GM19025 (cell line): ENCODE measurements at regions not wholly inside any gene's neighbourhood (a gene's known extent, or its start where the extent isn't known, plus 50 kb on each side); places are given as distances from the start of the nearest gene placed in this dataset.

Source experiments
- ATAC-seq: cut with Tn5 transposase; IDR thresholded peaks from one replicate; pipeline ENCODE4 v1.9.1; 2021; ENCODE audit warnings: mild to moderate bottlenecking, low read depth, moderate library complexity; ENCODE audit not compliant: unreplicated experiment

DNA sequence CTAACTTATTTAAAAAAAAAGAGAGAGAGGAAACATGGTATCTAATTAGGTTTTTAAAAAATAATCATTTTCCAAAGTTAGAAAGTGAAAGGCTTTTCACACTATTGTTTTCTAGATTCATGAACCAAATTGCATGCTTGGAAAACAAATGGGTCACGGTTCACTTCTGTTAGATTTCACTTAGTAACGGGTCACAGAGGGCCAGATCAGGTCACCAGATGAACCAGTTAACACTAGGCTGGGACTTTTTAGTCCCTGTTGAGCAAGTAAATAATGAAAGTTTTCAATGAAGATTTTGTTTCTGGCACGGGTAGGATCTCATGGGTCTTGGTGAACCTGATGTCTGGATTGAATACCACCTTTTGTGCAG lies 207.2 kb upstream of the RFX3 start:
- ATAC-seq: no peak

DNA sequence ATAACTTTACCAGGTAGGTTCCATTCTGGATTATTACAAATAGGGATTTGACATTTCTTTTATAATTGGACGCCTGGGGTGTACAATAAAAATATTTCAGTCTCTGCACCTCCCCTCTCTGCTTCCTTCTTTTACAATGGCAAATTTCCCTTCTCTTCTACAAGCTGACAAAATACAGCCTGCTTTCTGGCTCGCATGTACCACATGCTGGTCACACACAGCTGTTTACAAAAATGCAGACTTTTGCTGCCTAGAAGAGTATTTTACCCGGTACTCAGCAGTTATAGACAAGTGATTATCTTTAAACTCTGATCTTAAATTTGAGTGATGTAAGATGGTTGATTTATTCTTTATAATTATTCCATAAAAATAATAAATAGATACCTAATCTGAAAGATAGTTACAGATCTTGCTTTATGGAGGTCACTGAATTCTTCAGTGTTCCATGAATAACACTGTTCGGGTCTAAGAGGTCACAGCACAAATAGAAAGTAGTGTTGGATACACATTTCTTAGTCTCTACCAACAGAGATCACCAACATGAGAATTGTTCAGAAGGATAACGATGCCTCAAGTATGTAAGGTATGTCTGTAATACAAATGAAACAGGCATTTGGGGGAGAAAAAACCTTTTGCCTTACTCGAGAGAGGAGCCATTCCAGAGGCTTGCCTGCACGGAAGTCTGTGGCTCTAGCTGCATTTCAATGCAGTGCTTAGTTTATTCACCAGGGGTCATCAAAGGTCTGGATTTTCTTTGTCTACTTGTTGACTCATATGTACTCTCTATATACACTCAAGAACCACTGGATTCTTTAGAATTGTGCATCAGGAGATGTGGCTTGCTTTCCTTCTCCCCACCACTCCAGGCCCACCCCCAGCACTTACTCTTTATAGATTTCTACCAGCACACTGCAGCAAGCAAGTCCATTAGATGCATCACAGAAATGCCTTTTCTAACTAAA lies 206.6 kb upstream of the RFX3 start:
- ATAC-seq: peak; percentile 94

DNA sequence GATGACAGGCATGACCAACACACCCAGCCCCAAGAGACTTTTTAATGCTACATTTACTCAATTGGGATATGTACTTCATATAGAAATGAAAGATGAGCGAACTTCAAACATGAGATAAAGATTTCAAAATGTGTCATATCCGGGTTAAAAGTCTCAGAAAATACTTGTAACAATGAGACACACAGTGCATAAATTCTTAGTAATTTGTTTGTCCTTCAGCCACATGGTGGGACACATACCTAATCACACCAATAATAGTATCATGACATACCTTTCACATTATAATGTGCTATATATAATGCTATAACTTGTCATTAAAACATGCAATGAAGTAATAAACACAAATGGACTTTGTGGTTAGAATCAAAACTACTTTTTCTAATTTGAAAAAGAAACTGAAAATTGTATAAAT lies 204.7 kb upstream of the RFX3 start:
- ATAC-seq: no peak

DNA sequence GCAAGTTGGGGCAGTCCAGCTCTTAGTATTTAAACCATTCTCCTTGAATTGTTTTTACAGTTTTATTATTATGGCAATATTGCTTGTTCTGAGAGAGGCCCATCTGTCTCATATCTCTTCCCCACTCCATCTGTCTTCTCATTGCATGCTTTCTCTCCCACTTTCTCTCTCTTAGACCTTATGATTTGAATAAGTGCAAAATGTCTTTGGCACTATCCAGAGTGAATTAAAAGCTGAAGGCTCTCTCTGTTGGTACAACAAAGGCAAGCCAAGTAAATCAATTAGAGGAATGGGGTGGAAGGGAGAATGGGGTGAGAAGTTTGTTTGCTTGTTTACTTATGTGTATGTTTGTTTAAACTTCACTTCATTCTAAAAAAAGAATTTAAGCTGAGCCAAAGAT lies 195.3 kb upstream of the RFX3 start:
- no peak for ATAC-seq

DNA sequence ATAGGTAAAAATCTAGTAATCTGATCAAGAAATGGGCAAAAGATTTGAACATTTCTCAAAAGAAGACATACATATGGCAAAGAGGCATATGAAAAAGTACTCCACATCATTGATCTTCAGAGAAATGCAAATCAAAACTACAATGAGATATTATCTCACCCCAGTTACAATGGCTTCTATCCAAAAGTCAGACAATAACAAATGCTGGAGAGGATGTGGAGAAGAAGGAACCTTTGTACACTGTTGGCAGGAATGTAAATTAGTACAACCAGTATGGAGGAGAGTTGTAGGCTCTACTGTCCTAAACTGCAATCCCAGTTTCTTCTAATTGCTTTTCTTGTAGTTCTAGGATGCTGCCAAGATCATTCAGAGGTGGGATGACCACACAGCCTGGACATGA lies 193.5 kb upstream of the RFX3 start:
- no peak for ATAC-seq

DNA sequence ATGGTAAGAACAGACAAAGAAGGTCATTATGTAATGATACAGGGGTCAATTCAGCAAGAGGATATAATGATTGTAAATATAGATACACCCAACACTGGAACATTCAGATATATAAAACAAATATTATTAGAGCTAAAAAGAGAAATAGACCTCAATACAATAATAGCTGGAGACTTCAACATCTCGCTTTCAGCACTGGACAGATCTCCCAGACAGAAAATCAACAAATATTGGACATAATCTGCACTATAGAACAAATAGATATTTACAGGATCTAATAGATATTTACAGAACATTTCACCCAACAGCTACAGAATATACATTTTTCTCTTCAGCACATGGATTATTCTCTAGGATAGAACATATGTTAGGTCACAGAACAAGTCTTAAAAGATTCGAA lies 190.6 kb upstream of the RFX3 start:
- no peak for ATAC-seq

DNA sequence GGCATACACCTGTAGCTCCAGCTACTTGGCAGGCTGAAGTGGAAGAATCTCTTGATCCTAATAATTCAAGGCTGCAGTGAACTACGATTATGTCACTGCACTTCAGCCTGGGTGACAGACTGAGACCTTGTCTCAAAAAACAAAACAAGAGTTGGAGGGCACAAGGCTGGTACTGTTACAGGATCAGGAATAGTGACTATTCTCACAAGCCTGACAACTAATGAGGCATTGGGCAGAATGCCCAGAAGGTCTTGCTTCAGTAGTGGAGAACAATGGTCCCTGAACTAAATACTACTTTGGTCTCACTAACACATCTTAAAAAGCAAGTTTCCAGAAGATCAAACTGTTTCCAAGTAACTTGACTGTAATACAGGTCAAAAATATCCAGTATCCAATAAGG lies 182.9 kb upstream of the RFX3 start:
- no peak for ATAC-seq

DNA sequence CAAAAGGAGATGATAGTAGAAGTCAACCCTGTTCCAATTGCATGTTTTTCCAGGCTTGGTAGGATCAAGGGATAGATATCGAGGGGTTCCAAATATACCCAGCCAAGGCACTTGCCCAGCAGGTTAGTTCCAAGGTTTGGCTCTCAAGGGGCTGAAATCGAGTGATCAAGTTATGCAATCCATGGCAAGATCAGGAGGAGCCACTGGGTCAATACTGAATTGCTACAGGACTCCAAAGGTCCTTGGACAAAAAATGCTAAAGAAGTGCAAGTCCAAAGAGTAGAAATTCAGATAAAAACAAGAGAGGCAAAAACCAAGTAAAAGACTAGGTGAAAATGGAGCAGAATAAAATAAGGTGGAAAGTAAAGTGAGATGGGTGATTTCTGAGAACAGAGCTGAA lies 179.1 kb upstream of the RFX3 start:
- ATAC-seq: no peak

DNA sequence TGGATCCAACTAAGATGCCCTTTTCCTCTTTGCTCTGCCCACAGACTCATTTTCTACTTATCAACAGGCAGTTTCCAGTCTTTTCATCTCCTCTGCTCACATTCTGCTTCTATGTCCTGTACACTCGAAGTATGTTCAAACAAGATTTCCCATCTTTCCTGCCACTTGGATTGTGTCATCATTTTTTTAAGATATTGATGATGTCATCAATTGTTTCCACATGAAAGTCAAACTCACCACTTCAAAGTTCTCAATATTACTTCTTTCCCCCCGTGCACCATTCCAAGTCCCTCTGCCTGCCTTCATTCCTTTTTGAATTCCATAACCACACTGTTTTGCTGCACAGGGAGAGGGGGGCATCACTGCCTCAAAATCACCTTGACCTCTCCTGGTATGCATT lies 175.0 kb upstream of the RFX3 start:
- no peak for ATAC-seq

DNA sequence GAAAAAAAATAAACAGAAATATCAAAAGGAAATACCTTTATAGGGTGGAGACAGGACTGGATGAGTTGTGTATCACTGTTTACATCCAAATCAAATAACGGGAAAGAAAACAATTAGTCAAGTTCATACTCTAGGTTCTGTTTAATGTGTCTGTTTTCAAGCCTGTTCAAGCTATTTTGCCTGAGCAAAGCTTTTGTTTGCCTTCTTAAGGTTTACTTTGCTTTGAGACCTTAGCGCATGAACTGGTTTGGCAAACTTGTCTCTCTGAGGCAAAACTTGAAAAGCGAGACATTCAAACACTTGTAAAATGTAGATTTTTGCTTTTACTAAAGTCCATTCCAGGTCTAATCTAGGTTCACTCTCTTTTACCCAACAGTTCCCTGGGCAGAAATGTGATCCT lies 174.1 kb upstream of the RFX3 start:
- no peak for ATAC-seq

DNA sequence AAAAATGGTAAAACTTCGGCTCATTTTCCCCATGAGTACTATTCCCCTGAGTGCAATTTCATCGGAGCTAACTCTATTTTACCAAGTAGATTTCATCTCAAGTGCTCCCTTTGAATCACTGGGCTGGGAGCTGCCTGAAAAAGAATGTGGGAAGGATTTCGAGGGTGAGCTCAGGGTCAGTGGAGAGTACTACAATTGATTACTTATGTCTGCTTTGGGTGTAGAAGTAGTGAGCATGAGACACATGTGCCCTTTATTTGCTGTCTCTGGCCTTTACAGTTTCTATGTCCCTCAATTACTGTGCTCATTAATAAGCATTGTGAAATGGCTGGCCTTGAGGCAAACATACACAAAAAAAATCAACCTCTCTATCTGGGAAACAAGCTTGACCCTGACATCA lies 172.7 kb upstream of the RFX3 start:
- no peak for ATAC-seq

DNA sequence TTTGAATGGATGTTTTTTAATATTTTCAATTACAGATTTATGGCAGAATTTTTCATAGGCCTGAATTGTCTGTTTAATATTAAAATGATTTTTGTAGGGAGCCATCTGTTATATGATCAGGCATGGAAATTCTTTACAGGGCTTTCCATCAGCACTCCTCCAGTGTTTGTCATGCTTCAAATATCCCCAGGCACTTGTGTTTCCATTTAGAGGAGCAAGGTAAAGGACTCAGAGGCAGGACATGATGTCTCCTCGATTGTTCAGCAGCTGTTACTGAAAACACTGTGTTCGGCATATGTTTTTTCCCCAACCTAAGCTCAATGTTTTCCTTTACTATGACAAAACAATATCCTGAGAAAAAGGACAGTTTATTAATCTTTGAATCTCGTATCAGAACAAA lies 172.3 kb upstream of the RFX3 start:
- no peak for ATAC-seq

DNA sequence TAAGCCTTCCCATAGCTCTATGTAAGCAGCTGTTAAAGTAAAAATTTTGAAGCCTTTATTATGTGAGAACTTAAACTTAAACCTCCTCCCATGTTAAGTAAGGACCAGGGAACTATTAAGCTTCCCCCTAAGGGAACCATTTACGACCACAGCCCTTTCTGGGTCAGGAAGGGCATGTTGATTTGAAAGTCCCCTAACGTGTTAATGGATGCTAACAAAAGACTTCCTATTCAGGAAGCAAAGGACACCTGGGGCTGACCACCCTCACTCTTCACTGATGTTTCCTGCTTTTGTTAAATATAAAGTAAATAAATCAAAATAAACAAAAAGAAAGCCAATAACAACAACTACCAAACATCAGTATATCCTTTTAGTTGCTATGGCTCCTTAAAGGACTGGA lies 170.6 kb upstream of the RFX3 start:
- ATAC-seq: no peak

DNA sequence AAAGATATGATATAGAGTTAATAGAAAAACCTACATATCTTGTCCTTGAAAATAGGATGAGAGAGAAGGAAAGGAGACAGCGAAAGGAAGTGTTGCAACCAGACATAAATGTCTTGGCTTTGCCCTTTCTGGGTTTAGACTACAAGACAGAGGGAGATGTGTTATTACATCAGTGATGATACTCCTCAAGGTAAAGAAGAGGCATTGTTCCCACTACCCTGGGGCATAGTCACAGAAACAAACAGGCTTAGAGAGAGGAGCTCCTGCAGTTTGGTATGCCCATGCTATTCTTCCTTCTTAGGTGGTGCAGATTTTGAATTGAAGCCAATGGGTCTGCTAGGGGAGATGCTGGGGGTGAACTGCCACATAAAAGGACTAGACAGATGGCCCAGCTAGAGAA lies 166.8 kb upstream of the RFX3 start:
- no peak for ATAC-seq

DNA sequence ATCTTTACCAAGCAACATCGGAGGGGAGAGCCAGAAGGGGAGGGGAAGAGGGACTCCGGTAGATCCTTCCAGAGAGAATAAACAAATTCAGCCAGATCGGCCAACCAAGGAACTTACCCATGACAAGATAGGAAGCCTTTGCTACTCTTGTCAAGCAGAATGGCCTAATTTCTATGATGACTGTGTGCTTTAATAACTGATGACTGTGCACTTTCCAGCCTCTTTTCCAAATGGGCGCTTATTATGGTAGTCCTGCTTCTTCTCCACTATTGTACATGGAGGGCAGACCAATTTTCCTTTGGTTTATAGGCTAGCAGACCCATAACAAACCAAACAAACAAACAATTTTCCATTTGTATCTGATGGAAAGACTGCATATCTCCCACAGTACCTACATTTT lies 163.8 kb upstream of the RFX3 start:
- ATAC-seq: no peak

DNA sequence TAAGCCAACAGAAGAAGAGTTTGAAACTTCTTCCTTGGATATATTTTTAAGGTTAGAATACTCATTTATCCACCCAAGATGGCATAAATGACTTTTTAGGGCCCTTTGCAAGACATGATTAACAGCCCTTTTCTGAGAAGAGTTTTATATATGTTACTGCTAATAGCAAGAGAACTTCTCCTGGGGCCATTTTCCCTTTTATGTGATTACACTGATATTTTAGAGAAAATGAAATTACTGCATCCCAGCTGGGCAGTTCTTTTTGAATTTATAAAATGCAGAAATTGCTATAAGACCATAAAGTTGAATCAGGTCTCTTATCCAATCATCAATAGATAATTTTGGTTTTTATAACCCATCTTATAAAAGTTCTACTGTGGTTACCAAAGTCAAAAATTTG lies 161.3 kb upstream of the RFX3 start:
- no peak for ATAC-seq

DNA sequence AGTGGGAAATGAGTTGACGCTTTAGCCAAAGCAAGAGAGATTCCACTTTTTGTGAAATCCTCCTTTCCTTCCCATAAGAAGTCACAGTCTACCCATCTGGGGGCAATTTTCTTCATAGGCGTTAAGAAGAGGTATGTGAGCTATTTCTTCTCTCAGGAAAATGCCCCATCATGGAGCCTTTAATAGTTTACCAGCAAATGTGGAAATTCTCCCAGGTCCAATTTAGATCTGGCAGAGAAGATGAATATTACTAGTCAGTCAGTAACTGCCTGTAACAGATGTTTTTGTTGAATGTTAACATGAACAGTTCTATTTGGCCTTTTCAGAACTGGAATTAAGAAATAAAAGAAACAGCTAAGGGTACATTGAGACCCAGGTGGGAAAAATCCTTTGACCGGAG lies 156.4 kb upstream of the RFX3 start:
- ATAC-seq: no peak

DNA sequence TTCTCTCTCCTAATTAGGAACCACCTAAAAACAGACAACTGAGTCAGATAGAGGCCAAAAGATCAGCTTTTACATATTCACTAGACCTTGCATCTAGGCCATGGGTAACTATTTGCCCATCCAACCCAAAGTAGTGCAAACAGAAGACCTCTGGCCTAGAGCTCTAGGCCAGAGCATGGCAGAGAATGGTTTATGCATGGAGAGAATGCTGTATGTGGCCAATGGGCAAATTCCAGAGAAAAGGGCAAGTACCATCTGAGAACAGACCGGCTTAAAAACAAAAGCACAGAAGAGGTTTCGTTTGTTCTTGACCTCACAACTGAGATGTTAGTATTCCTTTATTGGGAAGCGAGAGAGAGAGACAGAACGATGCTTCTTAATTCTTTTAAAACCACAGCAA lies 151.7 kb upstream of the RFX3 start:
- ATAC-seq: no peak

DNA sequence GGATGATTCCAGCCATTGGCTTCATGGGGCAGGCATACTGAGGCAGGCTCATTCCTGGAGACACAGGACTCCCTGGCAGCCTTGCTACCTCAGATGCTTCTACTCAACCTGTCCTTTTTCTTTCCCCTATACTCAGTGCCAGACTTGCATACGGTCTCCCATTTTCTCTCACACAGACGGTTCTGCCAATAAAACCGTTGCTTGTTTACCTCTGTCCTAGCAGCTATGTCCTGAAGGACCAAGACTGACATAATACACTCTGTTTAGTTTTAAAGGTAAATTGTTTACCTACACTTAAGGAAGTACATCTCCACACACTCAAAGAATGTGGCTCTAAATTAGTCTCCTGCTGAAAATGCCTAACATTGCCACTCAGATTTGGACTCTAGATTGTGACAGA lies 151.0 kb upstream of the RFX3 start:
- ATAC-seq: no peak

DNA sequence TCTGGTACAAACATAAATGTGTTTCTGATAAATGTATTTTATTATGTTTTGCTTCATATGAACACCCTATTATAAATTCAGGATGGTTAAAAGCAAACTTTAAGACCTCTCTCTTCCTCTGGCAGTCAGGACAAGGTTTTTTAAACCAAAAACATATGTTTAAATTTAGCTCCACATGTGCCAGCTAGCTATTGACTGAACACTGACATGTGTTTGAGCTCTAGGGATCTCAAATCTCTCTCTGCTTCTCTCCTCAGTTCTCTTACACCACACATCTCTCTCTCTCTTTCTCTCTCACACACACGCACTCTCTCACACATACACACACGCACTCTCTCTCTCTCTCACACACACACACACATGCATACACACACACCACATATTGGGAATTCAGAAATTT lies 150.1 kb upstream of the RFX3 start:
- ATAC-seq: no peak

DNA sequence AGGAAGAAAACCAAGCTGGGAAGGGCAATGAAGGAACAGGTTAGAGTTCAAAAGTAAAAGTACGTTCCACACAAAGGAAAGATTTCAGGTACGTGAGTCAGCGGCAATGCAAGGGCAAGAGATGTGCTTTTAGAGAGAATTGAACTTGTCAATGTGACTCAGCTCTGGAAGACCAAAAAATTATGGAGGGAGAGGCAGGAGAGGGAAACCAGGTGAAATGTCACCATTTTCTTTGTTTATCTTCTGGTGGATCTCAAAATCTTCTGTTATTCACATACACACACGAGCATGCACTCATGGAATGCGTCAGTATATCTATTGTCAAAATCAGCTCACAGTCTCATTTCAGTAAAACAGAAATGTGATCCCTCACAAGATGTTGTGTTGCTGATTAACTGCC lies 148.8 kb upstream of the RFX3 start:
- ATAC-seq: no peak

DNA sequence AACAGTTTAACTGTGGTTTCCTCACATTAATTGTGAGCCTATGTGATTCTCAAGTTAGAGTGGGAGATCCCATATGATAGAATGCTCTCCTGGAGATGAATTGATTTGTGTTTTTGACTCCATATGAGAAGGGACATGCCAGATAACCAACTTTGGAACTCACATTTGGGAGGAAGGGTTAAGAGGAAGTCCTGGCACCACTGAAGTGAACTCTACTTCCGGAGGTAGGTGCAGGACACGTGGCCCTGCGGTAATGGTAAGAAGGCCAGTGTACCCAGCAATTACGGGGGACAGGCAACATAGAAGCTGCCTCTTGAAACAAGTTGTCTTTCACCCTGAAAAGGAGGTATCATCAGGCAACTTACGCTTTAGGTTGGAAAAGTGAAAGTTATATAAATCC lies 146.6 kb upstream of the RFX3 start:
- no peak for ATAC-seq

DNA sequence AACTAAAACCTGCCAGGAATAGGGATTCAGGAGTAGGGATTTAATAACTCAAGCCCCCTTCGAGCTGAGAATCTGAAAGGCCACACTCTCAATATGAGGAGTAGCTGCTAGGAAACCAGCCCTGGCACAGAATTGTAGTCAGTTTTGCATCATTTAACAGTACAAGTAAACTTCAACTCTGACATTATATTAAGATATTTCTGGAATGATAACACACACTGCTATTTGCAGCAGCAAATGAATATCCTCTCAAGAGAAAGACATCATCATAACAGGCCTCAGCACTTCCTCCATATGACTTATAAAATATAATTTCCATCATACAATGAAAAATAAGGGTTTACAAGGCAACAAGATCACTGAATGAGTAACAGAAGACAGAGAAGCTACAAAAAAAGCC lies 138.2 kb upstream of the RFX3 start:
- ATAC-seq: no peak
